T-cell (primary cell): ENCODE measurements at regions not wholly inside any gene's neighbourhood (a gene's known extent, or its start where the extent isn't known, plus 50 kb on each side); places are given as distances from the start of the nearest gene placed in this dataset.
A peak's percentile ranks its signal among the peaks of the same experiment; 100 is the strongest.

Experiments used
- ATAC-seq, 4 experiments: fragments of 200-7000 bp in 3 of 4; fragments of 150-1000 bp in 1 of 4; cut with Tn5 transposase; replicated peaks in 1 of 4; 1 replicate in 3 of 4; 2 replicates in 1 of 4; pipeline ENCODE4 v1.10.0; 2021; ENCODE audit warnings: moderate library complexity in 3 of 4, mild to moderate bottlenecking in 2 of 4, moderate number of reproducible peaks in 1 of 4
- CTCF ChIA-PET, 2 donors: fragments of 300-600 bp; sonication (Branson Sonifier 250); formaldehyde crosslinking; loops; one replicate each; lab custom pipeline; 2022; ENCODE audit warnings: antibody characterized with exemption in 2 of 2; lab: Charles Lee
- POLR2A ChIA-PET, 2 donors: fragments of 300-600 bp; sonication (Branson Sonifier 250); formaldehyde crosslinking; loops; one replicate each; lab custom pipeline; 2022; ENCODE audit warnings: antibody characterized with exemption in 2 of 2; lab: Charles Lee
- DNase-seq, 35 experiments: peaks; one replicate each; pipeline versions ENCODE4 v3.0.0 to v3.0.0-alpha.2; 2013 to 2023
- H3K27ac ChIP-seq: one replicate; pipeline ENCODE4 v1.5.1; 2013; ENCODE audit warnings: low read length
- H3K27me3 ChIP-seq, 2 experiments: replicated peaks in 1 of 2; 1 replicate in 1 of 2; 2 replicates in 1 of 2; pipeline versions ENCODE4 v1.6.1 to v1.7.0; 2013; ENCODE audit warnings: low read length in 1 of 2, mixed read lengths in 1 of 2; ENCODE audit not compliant: control insufficient read depth in 2 of 2, insufficient read depth in 2 of 2; ENCODE audit errors: extremely low read depth in 1 of 2
- H3K36me3 ChIP-seq, 2 donors: 1 replicate in 1 of 2; 2 replicates in 1 of 2; pipeline versions ENCODE4 v1.6.1 to v1.7.0; 2013; ENCODE audit warnings: low read length in 1 of 2; ENCODE audit not compliant: control insufficient read depth in 2 of 2, insufficient read depth in 1 of 2; ENCODE audit errors: extremely low read depth in 1 of 2
- H3K4me1 ChIP-seq, 2 experiments: 1 replicate in 1 of 2; 2 replicates in 1 of 2; pipeline versions ENCODE4 v1.6.1 to v1.7.0; 2013; ENCODE audit warnings: low read length in 2 of 2, mixed read lengths in 1 of 2; ENCODE audit not compliant: insufficient read depth in 2 of 2, control insufficient read depth in 1 of 2; ENCODE audit errors: extremely low read depth in 1 of 2
- H3K4me3 ChIP-seq, 2 donors: 1 replicate in 1 of 2; 2 replicates in 1 of 2; pipeline versions ENCODE4 v1.5.1 to v1.7.0; 2013; ENCODE audit warnings: mild to moderate bottlenecking in 2 of 2, low read length in 1 of 2, moderate library complexity in 1 of 2; ENCODE audit not compliant: control insufficient read depth in 1 of 2; ENCODE audit errors: extremely low read depth in 1 of 2
- H3K9me3 ChIP-seq: 2 replicates; pipeline ENCODE4 v1.7.0; 2013
- H3K27ac Mint-ChIP-seq, 2 donors: one replicate each; pipeline ENCODE4 v1.8.0; 2020 to 2021; ENCODE audit warnings: mild to moderate bottlenecking in 2 of 2, mixed read lengths in 2 of 2
- H3K27me3 Mint-ChIP-seq, 2 donors: one replicate each; pipeline ENCODE4 v1.8.0; 2021 to 2022; ENCODE audit warnings: mixed read lengths in 2 of 2
- H3K36me3 Mint-ChIP-seq: one replicate; pipeline ENCODE4 v1.8.0; 2021; ENCODE audit warnings: mixed read lengths
- H3K4me1 Mint-ChIP-seq, 3 donors: one replicate each; pipeline ENCODE4 v1.8.0; 2020 to 2022; ENCODE audit warnings: mixed read lengths in 3 of 3, mild to moderate bottlenecking in 1 of 3
- H3K4me3 Mint-ChIP-seq, 3 donors: one replicate each; pipeline ENCODE4 v1.8.0; 2020 to 2022; ENCODE audit warnings: mild to moderate bottlenecking in 3 of 3, mixed read lengths in 3 of 3, moderate library complexity in 3 of 3
- H3K9me3 Mint-ChIP-seq, 3 donors: one replicate each; pipeline ENCODE4 v1.8.0; 2020 to 2022; ENCODE audit warnings: mixed read lengths in 3 of 3
- WGBS: methylation state at CpG from one replicate; pipeline ENCODE4 v1.1.5; 2013; ENCODE audit warnings: missing lambda C conversion rate; ENCODE audit not compliant: insufficient coverage; 5-methylcytosine and 5-hydroxymethylcytosine counted together

DNA sequence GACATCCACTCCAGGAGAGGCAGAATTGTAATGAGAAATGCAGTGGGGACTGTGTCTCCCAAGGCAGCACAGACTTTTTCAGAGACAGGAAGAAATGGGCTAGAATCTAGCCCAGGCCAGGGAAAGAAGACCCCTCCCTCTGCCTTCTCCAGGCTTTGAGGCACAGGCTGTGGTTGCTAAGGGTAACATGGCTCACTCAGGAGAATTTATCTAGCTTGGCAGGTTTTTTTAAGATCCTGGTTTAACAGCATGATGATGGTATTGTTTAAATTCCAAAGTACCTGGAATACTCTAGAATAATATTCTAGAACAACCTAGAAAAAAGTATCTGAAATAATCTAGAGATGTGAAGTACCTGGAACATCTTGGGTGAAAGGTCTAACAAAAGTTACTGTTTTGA, 125.6 kb downstream of the URB2 start:
- peaks cover 7 to 11% of the 10 kb centered on the region in 2 donors for H3K27me3 Mint-ChIP-seq
- no peak overlapping the region for H3K27ac Mint-ChIP-seq
- CTCF ChIA-PET = no interaction called here
- no peaks in the 10 kb centered on the region for H3K9me3 ChIP-seq
- peaks cover 0 to 5% of the 10 kb centered on the region in 2 experiments for H3K4me1 ChIP-seq
- H3K27me3 ChIP-seq = peaks cover 0 to 11% of the 10 kb centered on the region in 2 experiments
- H3K4me1 Mint-ChIP-seq = peaks cover 10 to 13% (median 11%) of the 10 kb centered on the region in 3 donors
- no peak for ATAC-seq
- no peak overlapping the region for H3K4me3 Mint-ChIP-seq
- POLR2A ChIA-PET = no interaction called here
- DNase-seq = no peak
- no peaks in the 10 kb centered on the region for H3K36me3 Mint-ChIP-seq
- no peak overlapping the region for H3K27ac ChIP-seq
- no peak overlapping the region for H3K4me3 ChIP-seq
- H3K36me3 ChIP-seq = no peaks in the 10 kb centered on the region
- no peaks in the 10 kb centered on the region for H3K9me3 Mint-ChIP-seq

GRCh38 chr1:229752679-229753078, 126.6 kb downstream of the URB2 start:
- no peak overlapping the region for H3K4me3 Mint-ChIP-seq

DNA sequence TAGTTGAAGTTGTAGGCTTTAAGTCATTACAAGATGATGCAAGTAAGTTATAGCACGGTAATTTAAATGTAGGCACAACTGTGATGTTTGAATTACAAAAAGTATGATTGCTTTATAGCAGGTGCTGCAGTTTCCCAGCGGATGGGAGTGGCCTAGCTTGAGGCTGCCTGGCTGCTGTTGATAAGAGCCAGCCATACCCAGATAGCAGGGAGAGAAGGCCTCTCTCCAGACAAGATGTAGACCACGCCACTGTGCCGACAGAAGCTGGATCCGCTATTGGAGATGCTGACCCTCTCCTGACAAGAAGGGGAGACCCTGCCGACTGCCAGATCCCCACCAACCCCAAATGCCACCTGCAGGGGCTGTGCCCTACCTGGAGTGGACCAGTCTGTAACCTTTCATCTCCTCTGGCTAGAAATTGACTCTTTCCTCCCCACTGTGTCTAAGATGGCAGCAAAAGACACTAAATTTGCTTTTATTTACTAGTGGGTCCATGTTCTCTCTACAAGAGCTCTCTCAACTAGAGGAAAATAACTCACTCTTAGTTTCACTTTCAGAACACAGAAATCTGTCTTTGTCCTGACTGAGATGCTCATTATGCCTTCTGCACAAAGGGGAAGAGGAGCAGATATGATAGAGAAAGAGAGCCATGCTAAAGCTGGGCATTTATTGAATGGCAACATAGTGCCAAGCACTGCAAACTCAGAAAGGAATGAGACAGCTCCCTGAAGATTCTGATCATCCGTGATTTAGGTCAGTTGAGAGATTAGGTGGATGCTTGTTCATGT, 127.9 kb downstream of the URB2 start:
- Mint-ChIP-seq H3K36me3 (no peaks in the 10 kb centered on the region), H3K27ac (peak overlapping the region; percentile 20 to 79), H3K9me3 (peaks cover 0 to 6% (median 6%) of the 10 kb centered on the region in 3 donors), H3K4me1 (peaks cover 10 to 13% (median 11%) of the 10 kb centered on the region in 3 donors), H3K4me3 (peak overlapping the region; percentile 41 to 76 (median 51)), H3K27me3 (peaks cover 0 to under 1% of the 10 kb centered on the region in 2 donors)
- ChIA-PET POLR2A (interaction anchor here in 1 of 2 donors (0.6 kb wide), 1 partner anchor 948 kb away, joined by 5 read pairs; no protein-coding TSS in a partner anchor), CTCF (no interaction called here)
- no peaks in the 10 kb centered on the region for H3K36me3 ChIP-seq
- 51% methylated on average over 5 of the region's 7 CpGs for whole genome bisulfite sequencing
- peak overlapping the region; percentile 11 for H3K27ac ChIP-seq
- no peaks in the 10 kb centered on the region for H3K9me3 ChIP-seq
- ATAC-seq (peak; percentile 50 to 67 (median 60)), DNase-seq (peak in 11 of 35 experiments; percentile 0 to 13 (median 6))
- H3K4me3 ChIP-seq = peak overlapping the region; percentile 8 to 33
- H3K27me3 ChIP-seq = peaks cover 0 to 3% of the 10 kb centered on the region in 2 experiments
- peaks cover 0 to 5% of the 10 kb centered on the region in 2 experiments for H3K4me1 ChIP-seq

More at GRCh38 chr1:229752679-229753078, 126.6 kb downstream of the URB2 start:
- DNase-seq = no peak
- Histone ChIP-seq H3K4me1 (peaks cover 0 to 5% of the 10 kb centered on the region in 2 experiments), H3K4me3 (no peak overlapping the region), H3K27me3 (peaks cover 0 to 4% of the 10 kb centered on the region in 2 experiments), H3K36me3 (no peaks in the 10 kb centered on the region), H3K9me3 (no peaks in the 10 kb centered on the region), H3K27ac (no peak overlapping the region)
- Mint-ChIP-seq H3K4me1 (peaks cover 10 to 13% (median 11%) of the 10 kb centered on the region in 3 donors), H3K27ac (no peak overlapping the region), H3K36me3 (no peaks in the 10 kb centered on the region), H3K27me3 (peaks cover 4 to 7% of the 10 kb centered on the region in 2 donors), H3K9me3 (peaks cover 0 to 6% (median 6%) of the 10 kb centered on the region in 3 donors)
- POLR2A ChIA-PET = no interaction called here
- WGBS = 100% methylated on average over 1 of the region's 5 CpGs
- ATAC-seq = no peak
- CTCF ChIA-PET = no interaction called here

DNA sequence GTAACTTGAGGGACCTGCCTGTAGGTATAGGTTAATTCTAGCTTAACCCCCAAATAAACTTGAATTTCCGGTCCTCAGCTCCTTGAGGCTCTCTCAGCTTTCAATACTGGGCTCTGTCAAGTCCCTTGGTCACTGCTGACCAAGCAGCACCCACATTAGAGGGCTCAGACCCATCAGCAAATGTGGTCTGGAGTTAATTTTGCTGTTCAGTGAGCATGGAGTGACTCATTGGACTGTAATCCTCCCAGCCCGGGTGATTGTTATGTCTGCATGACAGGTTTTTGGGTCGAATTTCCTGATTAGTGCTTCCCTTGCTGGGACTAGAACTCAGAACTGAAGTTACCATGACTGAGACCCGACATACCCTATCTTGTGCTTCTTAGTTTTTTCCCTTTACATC, 130.6 kb downstream of the URB2 start:
- Histone ChIP-seq H3K4me3 (no peak overlapping the region), H3K27me3 (peaks cover 0 to 3% of the 10 kb centered on the region in 2 experiments), H3K4me1 (peaks cover 0 to 5% of the 10 kb centered on the region in 2 experiments), H3K9me3 (no peaks in the 10 kb centered on the region), H3K27ac (no peak overlapping the region), H3K36me3 (no peaks in the 10 kb centered on the region)
- Mint-ChIP-seq H3K4me1 (peaks cover 10 to 13% (median 11%) of the 10 kb centered on the region in 3 donors), H3K36me3 (no peaks in the 10 kb centered on the region), H3K4me3 (no peak overlapping the region), H3K27ac (no peak overlapping the region), H3K27me3 (no peaks in the 10 kb centered on the region), H3K9me3 (peaks cover 0 to 6% (median 6%) of the 10 kb centered on the region in 3 donors)
- POLR2A ChIA-PET = no interaction called here
- 71% methylated on average over 2 of the region's 4 CpGs for WGBS
- ATAC-seq (no peak), DNase-seq (no peak)
- CTCF ChIA-PET = no interaction called here

- Histone ChIP-seq H3K4me3 (no peak overlapping the region), H3K27ac (no peak overlapping the region), H3K36me3 (no peaks in the 10 kb centered on the region), H3K9me3 (no peaks in the 10 kb centered on the region), H3K4me1 (peaks cover 0 to 5% of the 10 kb centered on the region in 2 experiments), H3K27me3 (peaks cover 0 to 3% of the 10 kb centered on the region in 2 experiments)
- Mint-ChIP-seq H3K4me1 (peaks cover 10 to 13% (median 11%) of the 10 kb centered on the region in 3 donors), H3K9me3 (peaks cover 0 to 6% (median 6%) of the 10 kb centered on the region in 3 donors), H3K27ac (no peak overlapping the region), H3K27me3 (no peaks in the 10 kb centered on the region), H3K4me3 (no peak overlapping the region), H3K36me3 (no peaks in the 10 kb centered on the region)
- ATAC-seq (no peak), DNase-seq (no peak)
- ChIA-PET POLR2A (no interaction called here), CTCF (no interaction called here)
Observed at GRCh38 chr1:229757226-229757625, 131.2 kb downstream of the URB2 start.

DNA sequence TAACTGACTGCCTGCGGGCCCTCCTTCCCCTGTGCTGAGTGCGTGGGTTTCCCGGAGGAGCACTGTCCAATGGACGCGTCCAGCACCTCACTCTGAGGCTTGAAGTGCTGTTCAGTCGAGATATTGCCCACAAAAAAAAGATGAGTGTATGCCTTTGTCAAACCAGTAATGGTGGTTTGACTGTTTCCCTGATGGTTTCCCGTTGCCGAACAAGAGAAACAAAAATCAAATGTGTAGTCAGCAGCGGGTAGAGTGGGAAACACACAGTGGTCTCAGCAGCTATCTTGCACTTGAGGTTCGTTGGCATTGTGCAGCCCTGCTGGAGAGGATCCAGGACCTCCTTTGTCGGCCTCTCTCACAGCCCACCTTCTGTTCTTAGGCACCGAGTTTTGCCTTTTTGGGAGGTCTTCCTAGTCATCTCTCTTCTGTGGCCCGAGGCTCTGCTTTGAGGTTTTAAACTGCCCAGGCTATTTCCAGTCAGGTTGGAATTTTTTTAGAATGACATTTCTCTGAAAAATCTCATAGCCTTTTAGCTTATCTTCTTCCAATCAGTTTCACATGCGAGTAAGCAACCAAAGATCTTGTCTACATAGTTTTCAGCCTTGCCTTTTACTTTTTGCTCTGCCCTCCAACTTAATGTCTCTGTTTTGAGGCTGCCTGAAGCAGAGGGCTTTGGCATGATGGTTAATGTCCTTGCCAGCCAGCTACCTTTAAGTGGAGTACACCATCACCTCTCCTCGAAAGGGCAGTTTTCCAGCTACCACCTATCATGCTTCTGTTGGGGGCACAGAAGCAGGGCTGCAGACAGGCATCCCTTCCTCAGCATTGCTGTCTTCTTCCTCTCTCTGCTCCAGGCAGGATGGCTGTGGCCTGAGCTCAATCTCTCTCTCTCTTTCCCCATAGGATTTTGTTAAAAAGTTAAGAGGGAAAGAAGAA, 132.3 kb downstream of the URB2 start:
- Mint-ChIP-seq H3K27ac (no peak overlapping the region), H3K9me3 (peaks cover 0 to 6% (median 6%) of the 10 kb centered on the region in 3 donors), H3K4me3 (no peak overlapping the region), H3K36me3 (no peaks in the 10 kb centered on the region), H3K27me3 (no peaks in the 10 kb centered on the region), H3K4me1 (peaks cover 10 to 13% (median 11%) of the 10 kb centered on the region in 3 donors)
- Histone ChIP-seq H3K36me3 (no peaks in the 10 kb centered on the region), H3K27me3 (peaks cover 0 to 3% of the 10 kb centered on the region in 2 experiments), H3K4me3 (no peak overlapping the region), H3K4me1 (peaks cover 0 to 5% of the 10 kb centered on the region in 2 experiments), H3K9me3 (no peaks in the 10 kb centered on the region), H3K27ac (no peak overlapping the region)
- WGBS = 74% methylated on average over 14 of the region's 15 CpGs
- DNase-seq (no peak), ATAC-seq (no peak)
- ChIA-PET CTCF (no interaction called here), POLR2A (no interaction called here)
